ENCODE measurements at regions not wholly inside any gene's neighbourhood (a gene's known extent, or its start where the extent isn't known, plus 50 kb on each side); places are given as distances from the start of the nearest gene placed in this dataset.

- DNase-seq (ENCODE audit: low read depth): no peak
Observed at GRCh38 chr17:79369001-79369400, 241.8 kb downstream of the RBFOX3 start.

DNA sequence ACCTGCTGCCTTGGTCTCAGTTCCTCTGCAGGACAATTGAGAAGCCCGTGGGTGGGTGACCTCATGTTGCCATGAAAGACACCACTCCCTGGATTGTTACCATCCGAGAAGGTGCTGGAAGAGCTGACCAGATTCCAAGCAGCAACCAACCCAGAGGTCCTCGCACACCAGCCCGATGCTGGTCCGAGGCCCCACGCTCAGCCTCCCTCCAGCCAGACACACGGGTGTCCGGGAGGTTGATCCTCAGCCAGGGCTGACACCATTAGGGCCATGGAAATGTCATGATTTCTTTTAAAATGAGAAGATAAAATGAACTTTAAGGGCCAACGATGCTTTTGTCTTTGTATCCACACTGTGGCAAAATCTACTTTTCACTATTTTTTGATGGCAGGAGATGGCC is 242.3 kb downstream of the RBFOX3 start:
- no peak for DNase-seq (ENCODE audit: low read depth)

- DNase-seq (ENCODE audit: low read depth): no peak
Observed at GRCh38 chr17:79366988-79367571, 243.8 kb downstream of the RBFOX3 start.

- no peak for DNase-seq (ENCODE audit: low read depth)
Observed at GRCh38 chr17:79365836-79366770, 244.7 kb downstream of the RBFOX3 start.

DNA sequence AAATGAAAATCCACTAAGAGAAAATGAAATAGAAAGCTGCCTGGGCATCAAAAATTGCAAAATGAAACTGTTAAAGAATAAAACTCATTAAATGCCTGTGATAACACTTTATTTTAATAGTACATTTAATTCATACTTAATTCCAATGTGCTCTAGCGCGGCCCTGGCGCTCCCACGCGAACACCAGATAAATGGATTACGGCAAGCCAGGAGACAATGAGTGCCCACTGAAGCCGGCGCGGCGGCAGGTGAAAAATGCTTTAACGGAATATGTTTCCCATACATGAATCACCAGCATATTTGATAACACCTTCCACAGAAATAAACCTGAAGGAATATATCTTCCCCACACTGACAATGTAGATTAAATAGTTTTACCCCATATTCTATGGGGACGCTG is 245.5 kb downstream of the RBFOX3 start:
- no peak for DNase-seq (ENCODE audit: low read depth)

DNA sequence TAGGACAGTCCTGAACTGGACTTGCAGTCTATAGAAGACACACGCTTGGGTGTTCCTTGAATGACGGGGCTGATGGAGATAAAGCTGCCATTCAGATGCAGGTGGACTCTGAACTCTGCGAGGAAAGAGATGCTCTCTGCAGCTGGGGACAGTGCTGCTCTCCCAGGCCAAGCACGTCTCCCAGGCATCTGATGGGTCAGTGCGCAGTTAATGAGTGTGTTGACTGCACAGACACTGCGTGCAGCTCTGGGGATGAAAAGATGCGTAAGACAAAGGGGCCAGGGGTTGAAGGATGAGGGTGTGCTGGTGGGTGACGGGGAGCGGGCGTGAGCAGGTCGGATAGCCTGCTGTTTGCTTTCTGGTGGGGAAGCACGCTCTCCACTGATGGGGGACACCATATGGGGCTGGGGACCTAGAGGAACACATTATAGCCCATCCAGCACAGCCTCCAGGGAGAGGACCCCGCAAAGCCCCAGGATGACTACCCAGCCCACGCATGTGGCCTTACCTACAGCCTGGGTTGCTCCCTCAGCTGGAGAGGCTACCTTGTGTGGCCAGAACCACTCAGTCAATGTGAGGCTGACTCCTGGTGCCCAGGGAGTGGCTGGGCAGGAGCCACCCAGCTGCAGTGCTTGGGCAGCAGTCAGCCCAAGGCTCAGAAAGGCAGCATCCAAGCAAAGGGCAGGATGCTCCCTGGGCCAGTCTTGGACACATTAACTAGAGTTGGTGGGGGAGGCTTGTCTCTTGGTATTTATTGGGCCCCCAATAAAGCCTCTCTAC is 246.3 kb downstream of the RBFOX3 start:
- DNase-seq (ENCODE audit: low read depth): no peak

DNA sequence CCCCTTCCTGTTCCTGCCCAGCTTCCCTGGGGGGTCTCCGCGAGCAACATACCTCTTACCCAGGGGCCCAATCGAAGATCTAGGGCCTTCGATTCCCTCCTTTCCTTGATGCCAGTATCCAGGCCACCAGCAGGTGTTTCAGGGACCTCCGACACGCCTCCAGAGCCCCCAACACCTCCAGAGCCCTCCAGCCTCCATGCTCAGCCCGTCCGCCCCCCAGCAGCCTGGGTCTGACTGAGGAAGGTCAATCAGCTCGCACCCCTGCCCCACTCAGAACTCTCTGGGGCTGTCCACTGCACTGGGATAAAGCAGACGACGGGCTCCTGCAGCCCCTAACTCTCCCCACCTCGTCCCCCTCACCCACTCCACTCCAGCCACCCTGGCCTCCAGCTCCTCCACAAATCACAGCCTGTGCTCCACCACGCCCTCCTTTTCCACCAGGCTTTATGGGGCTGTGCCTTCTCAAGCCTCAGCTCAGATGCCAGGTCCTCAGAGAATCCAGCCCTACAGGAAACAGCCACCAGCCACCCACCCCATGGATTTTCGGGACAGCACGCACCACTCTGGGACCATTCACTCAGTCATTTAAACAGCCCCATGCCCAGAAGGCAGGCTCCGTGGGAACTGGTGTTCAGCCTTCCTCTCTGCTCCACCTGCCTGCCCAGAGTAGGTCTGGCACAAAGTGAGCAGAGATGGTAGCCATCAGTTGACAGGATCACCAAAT is 247.1 kb downstream of the RBFOX3 start:
- DNase-seq (ENCODE audit: low read depth): no peak

DNA sequence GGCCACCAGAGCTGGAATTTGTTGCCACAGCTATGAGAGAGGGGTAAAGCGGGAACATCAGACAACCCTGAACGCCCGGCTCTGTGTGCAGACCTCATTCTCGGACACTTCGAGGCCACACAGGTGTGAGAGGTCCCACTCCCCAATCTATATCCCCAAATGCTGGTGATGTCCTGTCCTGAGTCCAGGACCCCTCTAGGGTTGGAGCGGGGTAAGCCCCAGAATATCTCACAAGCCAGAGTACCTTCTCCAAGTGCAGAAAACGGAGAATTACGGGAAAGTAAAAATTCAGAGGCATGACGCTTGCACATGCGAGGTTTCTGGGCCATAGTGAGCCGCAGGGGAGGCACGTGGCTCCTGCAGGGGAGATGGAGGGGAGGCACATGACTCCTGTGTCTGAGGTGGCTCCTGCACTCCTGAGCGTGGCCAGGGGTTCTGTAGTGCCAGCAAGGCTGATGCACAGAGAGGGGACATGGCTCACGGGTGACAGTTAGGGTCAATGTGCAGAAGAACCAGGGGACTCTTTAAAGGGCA is 248.0 kb downstream of the RBFOX3 start:
- DNase-seq (ENCODE audit: low read depth): no peak

- no peak for DNase-seq (ENCODE audit: low read depth)
Observed at GRCh38 chr17:79361873-79362771, 248.7 kb downstream of the RBFOX3 start.

- no peak for DNase-seq (ENCODE audit: low read depth)
Observed at GRCh38 chr17:79361221-79361734, 249.6 kb downstream of the RBFOX3 start.

- no peak for DNase-seq (ENCODE audit: low read depth)
Observed at GRCh38 chr17:79360196-79360595, 250.7 kb downstream of the RBFOX3 start.

DNA sequence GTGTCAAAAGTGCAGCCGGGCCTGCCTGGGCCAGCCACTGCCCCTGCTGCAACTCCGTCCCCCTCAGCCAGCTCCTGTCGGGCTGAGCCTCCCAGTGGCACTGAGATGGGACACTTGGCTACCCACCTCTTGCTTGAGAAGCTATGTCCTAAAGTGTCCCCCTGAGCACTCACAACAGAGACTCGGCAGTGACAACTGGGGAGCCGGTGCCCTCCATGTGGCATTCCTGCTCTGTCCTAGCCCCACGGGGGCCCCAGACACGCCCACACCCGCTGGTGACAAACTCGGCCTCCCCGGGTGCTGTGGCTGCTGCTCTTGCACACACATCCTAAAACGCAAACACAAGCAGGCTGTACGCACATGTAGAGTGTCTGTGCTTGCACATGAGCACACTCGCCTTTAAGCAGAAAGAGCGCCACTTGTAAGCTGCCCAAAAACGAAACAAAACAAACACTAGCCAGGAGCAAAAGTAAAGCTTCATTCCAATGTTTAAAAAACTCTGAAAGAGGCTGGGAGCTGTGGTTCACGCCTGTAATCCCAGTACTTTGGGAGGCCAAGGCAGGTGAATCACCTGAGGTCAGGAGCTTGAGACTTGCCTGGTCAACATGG is 253.9 kb downstream of the RBFOX3 start:
- no peak for DNase-seq (ENCODE audit: low read depth)

DNA sequence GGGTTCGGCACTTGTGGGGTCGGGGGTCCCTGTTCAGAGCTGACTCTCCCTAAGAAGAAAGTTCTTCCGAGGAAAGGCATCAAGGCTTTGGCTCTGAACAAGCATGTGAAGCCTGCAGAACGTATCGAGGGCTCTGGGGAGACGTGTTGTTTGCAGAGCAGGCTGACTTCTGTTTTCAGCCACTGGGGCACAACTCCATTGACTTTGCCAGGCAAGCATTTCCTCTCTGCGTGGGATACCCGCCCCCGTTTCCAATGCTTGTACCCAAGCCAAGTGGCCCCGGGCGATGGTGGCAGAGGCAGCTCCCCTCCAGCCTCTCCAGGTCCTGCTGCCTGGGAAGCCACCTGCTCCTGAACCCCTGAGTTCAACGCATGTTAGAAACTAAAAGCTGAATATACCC is 255.7 kb downstream of the RBFOX3 start:
- DNase-seq (ENCODE audit: low read depth): no peak

GRCh38 chr17:79354173-79354820 is 256.6 kb downstream of the RBFOX3 start:
- no peak for DNase-seq (ENCODE audit: low read depth)

DNA sequence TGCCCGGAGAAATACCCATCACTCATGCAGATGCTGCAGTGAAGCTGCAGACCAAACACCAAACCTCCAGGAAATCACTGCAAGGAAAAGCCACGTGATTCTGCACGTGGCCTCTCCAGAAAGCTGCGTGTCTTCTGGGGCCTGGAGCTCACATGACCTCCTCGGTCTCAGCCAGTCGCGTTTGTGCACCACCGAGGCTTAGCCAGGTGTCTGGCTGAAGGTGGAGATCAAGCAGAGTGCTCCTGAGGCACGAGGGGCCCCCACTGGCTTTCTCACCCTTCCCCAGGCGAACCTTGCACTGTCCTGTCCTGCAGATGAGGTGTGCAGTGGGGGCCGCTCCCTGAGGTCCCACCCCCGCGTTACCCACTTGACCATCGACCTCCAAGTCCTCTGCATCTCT is 257.3 kb downstream of the RBFOX3 start:
- no peak for DNase-seq (ENCODE audit: low read depth)

DNA sequence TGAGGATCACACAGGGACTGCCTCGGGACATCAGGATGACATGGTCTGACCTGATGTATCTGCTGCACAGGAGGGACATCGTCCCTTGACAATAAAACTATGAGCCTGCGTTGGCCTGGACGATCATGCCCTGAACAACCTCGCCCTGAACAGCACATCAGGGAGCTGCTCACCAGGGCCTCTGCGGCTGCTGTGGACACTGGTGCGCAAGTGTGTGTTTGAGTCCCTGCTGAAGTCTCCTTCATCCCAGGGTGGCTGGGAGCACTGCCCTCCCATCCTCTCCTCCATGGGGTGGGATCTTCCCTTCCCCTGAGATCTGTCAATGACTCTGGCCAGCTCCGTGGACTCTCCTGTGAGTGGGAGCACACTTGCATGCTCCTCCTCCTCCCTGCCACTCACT is 257.8 kb downstream of the RBFOX3 start:
- DNase-seq (ENCODE audit: low read depth): no peak

GRCh38 chr17:79350533-79350932 is 260.3 kb downstream of the RBFOX3 start:
- no peak for DNase-seq (ENCODE audit: low read depth)

DNA sequence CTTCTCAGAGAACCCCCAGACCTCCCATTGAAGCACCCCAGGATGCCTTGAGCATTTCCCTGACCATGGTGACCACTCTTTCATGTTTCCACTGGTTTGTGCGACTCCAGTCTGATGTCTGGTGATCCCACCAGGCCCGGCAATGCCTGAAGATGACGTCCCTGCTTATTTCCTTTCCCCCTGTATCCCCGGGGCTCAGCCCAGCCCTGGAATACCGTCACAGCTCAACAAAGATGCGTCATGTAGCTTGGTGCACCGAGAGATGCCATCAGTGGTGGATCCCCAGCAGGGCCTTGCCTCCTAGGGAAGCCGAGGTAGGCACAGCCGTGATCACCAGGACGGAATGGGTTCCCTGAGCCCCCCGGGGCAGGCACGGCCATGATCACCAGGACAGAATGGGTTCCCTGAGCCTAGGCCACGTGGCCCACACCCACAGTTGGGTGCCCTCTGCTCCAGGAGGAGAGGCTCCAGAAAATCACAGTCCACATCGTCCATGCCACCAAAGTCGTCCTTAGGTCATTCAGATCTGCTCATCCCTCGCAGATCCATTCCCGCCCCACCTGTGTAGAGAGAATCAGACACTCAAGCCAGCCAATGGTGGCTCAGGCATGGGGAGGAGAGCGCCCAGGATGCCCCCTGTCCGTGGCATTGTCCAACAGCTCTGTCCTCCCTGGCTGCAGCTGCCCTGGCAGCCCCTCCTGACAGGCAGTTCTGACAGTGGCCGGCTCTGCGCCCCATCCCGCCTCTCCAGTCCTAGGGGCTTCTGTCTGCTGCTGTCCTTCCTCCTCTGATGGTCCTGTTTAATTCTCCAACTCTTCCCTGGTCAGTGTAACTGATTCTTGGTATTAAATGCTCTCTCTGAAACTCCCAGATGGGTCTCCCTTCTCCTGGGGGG is 261.1 kb downstream of the RBFOX3 start:
- no peak for DNase-seq (ENCODE audit: low read depth)

Measured in RPMI7951 (cell line).